ENCODE measurements at regions not wholly inside any gene's neighbourhood (a gene's known extent, or its start where the extent isn't known, plus 50 kb on each side); places are given as distances from the start of the nearest gene placed in this dataset.

DNA sequence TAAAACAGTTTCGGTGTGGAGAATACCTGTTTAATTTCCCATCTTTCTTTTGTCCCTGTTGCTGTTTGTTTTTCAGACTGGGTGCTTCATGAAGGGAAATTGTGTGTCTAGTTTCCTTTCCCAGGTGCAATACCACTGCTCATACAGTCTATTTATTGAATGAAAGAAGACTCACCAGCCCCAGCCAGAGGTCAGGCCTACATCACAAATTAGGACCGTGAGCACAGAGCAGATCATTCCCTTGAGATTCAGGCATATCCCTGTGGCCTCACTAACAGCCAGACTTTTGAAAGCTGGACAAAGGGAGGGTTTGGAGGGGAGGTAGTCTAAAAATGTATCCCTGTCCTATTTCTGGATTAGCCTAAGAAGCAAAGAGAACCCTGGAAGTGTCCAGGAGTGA lies 278.9 kb downstream of the IRS1 start:
- no peaks in the 10 kb centered on the region for H3K27me3 ChIP-seq (ENCODE audit: control insufficient read depth, insufficient read depth, low read length)
- DNase-seq (ENCODE audit: low read depth, low spot score) (no peak), ATAC-seq (no peak)
- BruUV-seq (replicated peaks) = no TSS peak
- peaks cover 5% of the 10 kb centered on the region; the same call in 1 of the 2 replicates for H3K9me3 ChIP-seq (ENCODE audit: control insufficient read depth, insufficient read depth, low read depth, low read length)
- H3K27ac ChIP-seq (ENCODE audit: low read length) = no peak overlapping the region
- H3K4me1 ChIP-seq (ENCODE audit: control insufficient read depth, insufficient read depth, low read length) = no peaks in the 10 kb centered on the region
- ChIA-PET POLR2A (no interaction called here), CTCF (no interaction called here)
- no peak for TF ChIP-seq POLR2AphosphoS5 (IDR thresholded peaks at IDR 0.05; ENCODE audit: low read depth, low read length)
- TF ChIP-seq, protein P1, sequence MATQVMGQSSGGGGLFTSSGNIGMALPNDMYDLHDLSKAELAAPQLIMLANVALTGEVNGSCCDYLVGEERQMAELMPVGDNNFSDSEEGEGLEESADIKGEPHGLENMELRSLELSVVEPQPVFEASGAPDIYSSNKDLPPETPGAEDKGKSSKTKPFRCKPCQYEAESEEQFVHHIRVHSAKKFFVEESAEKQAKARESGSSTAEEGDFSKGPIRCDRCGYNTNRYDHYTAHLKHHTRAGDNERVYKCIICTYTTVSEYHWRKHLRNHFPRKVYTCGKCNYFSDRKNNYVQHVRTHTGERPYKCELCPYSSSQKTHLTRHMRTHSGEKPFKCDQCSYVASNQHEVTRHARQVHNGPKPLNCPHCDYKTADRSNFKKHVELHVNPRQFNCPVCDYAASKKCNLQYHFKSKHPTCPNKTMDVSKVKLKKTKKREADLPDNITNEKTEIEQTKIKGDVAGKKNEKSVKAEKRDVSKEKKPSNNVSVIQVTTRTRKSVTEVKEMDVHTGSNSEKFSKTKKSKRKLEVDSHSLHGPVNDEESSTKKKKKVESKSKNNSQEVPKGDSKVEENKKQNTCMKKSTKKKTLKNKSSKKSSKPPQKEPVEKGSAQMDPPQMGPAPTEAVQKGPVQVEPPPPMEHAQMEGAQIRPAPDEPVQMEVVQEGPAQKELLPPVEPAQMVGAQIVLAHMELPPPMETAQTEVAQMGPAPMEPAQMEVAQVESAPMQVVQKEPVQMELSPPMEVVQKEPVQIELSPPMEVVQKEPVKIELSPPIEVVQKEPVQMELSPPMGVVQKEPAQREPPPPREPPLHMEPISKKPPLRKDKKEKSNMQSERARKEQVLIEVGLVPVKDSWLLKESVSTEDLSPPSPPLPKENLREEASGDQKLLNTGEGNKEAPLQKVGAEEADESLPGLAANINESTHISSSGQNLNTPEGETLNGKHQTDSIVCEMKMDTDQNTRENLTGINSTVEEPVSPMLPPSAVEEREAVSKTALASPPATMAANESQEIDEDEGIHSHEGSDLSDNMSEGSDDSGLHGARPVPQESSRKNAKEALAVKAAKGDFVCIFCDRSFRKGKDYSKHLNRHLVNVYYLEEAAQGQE (IDR thresholded peaks at IDR 0.05; ENCODE audit: insufficient read depth in 1 of 2, low read depth in 2 of 2, low read length in 1 of 2) = no peak
- TF ChIP-seq, protein P2, sequence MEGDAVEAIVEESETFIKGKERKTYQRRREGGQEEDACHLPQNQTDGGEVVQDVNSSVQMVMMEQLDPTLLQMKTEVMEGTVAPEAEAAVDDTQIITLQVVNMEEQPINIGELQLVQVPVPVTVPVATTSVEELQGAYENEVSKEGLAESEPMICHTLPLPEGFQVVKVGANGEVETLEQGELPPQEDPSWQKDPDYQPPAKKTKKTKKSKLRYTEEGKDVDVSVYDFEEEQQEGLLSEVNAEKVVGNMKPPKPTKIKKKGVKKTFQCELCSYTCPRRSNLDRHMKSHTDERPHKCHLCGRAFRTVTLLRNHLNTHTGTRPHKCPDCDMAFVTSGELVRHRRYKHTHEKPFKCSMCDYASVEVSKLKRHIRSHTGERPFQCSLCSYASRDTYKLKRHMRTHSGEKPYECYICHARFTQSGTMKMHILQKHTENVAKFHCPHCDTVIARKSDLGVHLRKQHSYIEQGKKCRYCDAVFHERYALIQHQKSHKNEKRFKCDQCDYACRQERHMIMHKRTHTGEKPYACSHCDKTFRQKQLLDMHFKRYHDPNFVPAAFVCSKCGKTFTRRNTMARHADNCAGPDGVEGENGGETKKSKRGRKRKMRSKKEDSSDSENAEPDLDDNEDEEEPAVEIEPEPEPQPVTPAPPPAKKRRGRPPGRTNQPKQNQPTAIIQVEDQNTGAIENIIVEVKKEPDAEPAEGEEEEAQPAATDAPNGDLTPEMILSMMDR (IDR thresholded peaks at IDR 0.05) = no peak
- TF ChIP-seq SIN3A (IDR thresholded peaks at IDR 0.05; ENCODE audit: borderline replicate concordance, insufficient read depth, low read depth, low read length) = no peak
- TF ChIP-seq TCF7L2 (IDR thresholded peaks at IDR 0.05; ENCODE audit: low read depth, low read length) = no peak
- intact Hi-C loops (cut with micrococcal nuclease; ENCODE audit: unreplicated experiment) (no loop called here), in situ Hi-C loops (cut with HindIII; ENCODE audit: low pct_unique_long_range_greater_than_20kb, low sequenced_read_pairs) (no loop called here)
- no peak overlapping the region for H3K4me3 ChIP-seq (ENCODE audit: low read depth in 2 of 2, low read length in 2 of 2)
- H3K36me3 ChIP-seq (ENCODE audit: control insufficient read depth, insufficient read depth, low read length) = no peaks in the 10 kb centered on the region; the same call in 1 of the 2 replicates

DNA sequence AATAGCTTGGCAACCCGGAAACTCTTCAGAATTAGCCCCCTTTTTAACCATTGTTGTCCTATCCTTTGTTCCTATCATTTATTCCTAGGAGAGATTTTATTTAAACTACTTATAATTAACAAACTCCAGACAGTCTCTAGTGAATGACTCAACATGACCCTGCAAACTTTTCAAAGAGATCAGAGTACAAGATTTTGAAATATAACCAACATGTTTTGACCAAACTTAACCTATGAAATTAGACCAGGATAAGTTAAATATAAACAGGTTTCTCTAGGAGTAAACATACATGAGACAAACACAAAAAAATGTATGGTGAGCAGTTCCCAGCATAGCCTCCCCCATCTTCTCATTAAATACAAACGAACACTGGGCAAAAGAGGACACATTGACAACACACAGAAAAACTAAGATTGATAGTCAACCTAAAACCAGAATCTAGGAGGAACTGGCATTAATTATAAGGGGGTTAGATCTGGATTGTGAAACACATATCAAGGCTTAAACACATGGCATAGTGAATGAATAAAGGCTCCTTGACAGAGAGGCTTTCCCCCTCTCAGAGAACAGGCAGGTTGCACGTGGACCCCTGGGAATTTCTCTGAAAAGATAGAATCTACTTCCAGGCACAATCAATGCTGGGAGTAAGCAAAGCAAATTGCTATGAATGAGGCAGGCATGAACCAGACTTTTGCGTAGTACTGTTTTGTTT lies 284.1 kb downstream of the IRS1 start:
- ChIA-PET CTCF (no interaction called here), POLR2A (no interaction called here)
- Histone ChIP-seq H3K27ac (ENCODE audit: low read length) (no peak overlapping the region), H3K4me3 (ENCODE audit: low read depth in 2 of 2, low read length in 2 of 2) (no peak overlapping the region), H3K9me3 (ENCODE audit: control insufficient read depth, insufficient read depth, low read depth, low read length) (peaks cover 5% of the 10 kb centered on the region; the same call in 1 of the 2 replicates), H3K27me3 (ENCODE audit: control insufficient read depth, insufficient read depth, low read length) (no peaks in the 10 kb centered on the region), H3K4me1 (ENCODE audit: control insufficient read depth, insufficient read depth, low read length) (no peaks in the 10 kb centered on the region), H3K36me3 (ENCODE audit: control insufficient read depth, insufficient read depth, low read length) (no peaks in the 10 kb centered on the region; the same call in 1 of the 2 replicates)
- no peak for DNase-seq (ENCODE audit: low read depth, low spot score)
- BruUV-seq (replicated peaks) = no TSS peak
- ATAC-seq = no peak
- in situ Hi-C loops (cut with HindIII; ENCODE audit: low pct_unique_long_range_greater_than_20kb, low sequenced_read_pairs) (no loop called here), intact Hi-C loops (cut with micrococcal nuclease; ENCODE audit: unreplicated experiment) (no loop called here)
- no peak for TF ChIP-seq POLR2AphosphoS5 (IDR thresholded peaks at IDR 0.05; ENCODE audit: low read depth, low read length)
- no peak for TF ChIP-seq SIN3A (IDR thresholded peaks at IDR 0.05; ENCODE audit: borderline replicate concordance, insufficient read depth, low read depth, low read length)
- TF ChIP-seq, protein P2 (IDR thresholded peaks at IDR 0.05) = no peak
- no peak for TF ChIP-seq TCF7L2 (IDR thresholded peaks at IDR 0.05; ENCODE audit: low read depth, low read length)
- TF ChIP-seq, protein P1 (IDR thresholded peaks at IDR 0.05; ENCODE audit: insufficient read depth in 1 of 2, low read depth in 2 of 2, low read length in 1 of 2) = no peak

Measured in Panc1 (cell line).